Ovary (tissue), 3 donors: ENCODE measurements at regions not wholly inside any gene's neighbourhood (a gene's known extent, or its start where the extent isn't known, plus 50 kb on each side); places are given as distances from the start of the nearest gene placed in this dataset.
"Not testable (repeated sequence)": the region's sequence is repeated elsewhere in the genome, so short reads cannot be mapped to it uniquely, and the experiment has no call there.

Source experiments
- EP300 ChIP-seq: sonication (generic); formaldehyde crosslinking; IDR thresholded peaks from one replicate; pipeline ENCODE4 v1.6.1; 2017; ENCODE audit warnings: antibody characterized with exemption
- POLR2A ChIP-seq: fragments of 450-650 bp; IDR thresholded peaks from one replicate; pipeline ENCODE4 v1.6.1; 2017; ENCODE audit warnings: antibody characterized with exemption, mild to moderate bottlenecking, moderate library complexity
- TF ChIP-seq, protein P1 (sequence below), 3 donors: fragments of 450-650 bp in 2 of 3; fragments of 200-600 bp in 1 of 3; IDR thresholded peaks; one replicate each; pipeline versions ENCODE4 v1.5.1 to v1.8.0; 2016 to 2022; ENCODE audit warnings: antibody characterized with exemption in 3 of 3, mild to moderate bottlenecking in 1 of 3
- donor health status: DM: no; HTN: no; CAD: no.

DNA sequence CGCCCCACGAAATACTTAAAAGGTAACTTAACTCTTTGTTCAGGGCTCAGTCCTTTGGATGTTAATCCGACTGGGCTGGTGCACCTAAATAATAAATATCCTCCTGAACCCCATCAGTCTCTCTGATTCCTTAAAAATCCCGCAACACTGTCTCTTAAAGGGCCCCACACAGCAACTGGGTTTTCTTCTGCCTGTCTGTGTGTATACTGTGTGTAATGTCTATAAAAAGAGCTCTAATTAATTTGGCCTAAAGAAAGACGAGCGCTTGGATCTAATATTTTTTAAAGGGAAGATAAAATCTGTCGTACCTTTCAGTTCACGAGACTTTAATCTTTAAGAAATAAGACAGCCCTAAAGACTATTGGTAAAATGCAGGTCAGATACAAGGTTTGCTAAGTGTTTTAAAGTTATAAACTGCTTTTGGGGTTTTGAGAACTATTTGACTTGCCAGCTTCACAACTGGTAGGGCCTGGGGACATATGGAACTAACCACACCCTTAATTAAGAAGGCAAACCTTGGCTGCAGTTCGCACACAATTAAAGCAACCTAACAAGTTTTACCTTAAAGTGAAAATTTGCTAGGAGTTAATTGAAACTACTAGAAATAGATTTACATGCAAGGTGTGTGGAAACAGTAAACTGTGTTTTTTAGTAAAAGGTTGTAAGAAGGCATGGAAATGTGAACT lies 100.0 kb upstream of the GPR6 start:
- TF ChIP-seq, protein P1, sequence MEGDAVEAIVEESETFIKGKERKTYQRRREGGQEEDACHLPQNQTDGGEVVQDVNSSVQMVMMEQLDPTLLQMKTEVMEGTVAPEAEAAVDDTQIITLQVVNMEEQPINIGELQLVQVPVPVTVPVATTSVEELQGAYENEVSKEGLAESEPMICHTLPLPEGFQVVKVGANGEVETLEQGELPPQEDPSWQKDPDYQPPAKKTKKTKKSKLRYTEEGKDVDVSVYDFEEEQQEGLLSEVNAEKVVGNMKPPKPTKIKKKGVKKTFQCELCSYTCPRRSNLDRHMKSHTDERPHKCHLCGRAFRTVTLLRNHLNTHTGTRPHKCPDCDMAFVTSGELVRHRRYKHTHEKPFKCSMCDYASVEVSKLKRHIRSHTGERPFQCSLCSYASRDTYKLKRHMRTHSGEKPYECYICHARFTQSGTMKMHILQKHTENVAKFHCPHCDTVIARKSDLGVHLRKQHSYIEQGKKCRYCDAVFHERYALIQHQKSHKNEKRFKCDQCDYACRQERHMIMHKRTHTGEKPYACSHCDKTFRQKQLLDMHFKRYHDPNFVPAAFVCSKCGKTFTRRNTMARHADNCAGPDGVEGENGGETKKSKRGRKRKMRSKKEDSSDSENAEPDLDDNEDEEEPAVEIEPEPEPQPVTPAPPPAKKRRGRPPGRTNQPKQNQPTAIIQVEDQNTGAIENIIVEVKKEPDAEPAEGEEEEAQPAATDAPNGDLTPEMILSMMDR (IDR thresholded peaks at IDR 0.05) = not testable (repeated sequence)
- TF ChIP-seq EP300, POLR2A: not testable (repeated sequence)
